GM21576 (cell line): ENCODE measurements at regions not wholly inside any gene's neighbourhood (a gene's known extent, or its start where the extent isn't known, plus 50 kb on each side); places are given as distances from the start of the nearest gene placed in this dataset.

Source experiments
- ATAC-seq: cut with Tn5 transposase; IDR thresholded peaks from one replicate; pipeline ENCODE4 v1.9.1; 2021; ENCODE audit warnings: mild to moderate bottlenecking, moderate library complexity; ENCODE audit not compliant: unreplicated experiment

DNA sequence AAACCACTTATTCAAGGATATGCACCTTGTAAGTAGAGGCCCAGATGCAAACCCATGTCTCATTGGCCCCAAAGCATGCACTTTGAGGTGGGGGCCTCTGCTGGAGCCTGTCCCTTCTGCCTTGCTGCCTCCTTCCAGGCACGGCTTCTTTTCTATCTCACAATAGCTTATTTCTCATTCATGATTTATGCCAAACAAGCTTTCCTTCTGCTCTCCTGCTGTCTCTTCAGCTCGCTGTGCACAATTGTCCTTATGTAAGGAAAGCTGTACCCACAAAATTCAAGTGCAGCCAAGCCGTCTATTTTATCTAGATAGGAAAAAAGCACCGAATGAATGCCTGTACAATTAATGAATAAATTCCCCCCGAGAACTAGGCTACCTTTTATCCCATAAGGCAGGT, 124.8 kb upstream of the PACRGL start:
- no peak for ATAC-seq

GRCh38 chr4:20576861-20577260, 123.4 kb upstream of the PACRGL start:
- ATAC-seq: no peak

DNA sequence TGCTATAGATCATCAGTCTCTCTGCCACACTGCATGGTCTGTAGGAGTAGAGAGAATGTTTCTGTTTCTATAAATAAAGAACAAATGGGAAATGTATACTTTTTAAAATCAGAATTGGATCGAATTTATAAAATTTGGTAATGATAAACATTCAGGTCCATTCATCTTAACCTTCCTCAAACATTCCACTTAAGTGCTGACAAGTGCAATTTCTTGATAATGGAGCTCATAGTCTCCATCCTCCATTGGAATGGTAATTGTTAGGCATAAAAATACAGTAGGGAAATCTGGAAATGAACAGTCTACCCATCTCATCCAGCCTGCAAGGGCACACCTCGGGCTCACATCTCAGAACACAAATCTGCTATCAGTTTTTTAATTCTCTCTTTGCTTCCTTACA, 122.6 kb upstream of the PACRGL start:
- ATAC-seq: no peak

DNA sequence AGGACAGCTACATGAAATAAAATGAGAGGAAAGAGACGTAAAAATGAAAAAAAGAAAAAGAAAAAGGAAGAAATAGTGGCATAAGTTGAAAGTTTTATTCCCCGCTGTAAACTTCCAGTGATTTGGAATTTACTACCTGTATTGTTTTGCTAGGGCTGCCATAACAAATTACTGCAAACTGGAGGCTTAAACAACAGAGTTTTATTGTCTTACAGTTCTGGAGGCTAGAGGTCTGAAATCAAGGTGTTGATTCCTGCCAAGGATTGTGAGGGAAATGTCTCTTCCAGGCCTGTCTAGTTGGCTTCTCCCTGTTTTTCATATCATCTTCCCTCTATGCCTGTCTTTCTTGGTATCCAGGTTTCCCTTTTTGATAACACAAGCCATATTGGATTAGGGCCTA, 119.4 kb upstream of the PACRGL start:
- ATAC-seq: no peak

DNA sequence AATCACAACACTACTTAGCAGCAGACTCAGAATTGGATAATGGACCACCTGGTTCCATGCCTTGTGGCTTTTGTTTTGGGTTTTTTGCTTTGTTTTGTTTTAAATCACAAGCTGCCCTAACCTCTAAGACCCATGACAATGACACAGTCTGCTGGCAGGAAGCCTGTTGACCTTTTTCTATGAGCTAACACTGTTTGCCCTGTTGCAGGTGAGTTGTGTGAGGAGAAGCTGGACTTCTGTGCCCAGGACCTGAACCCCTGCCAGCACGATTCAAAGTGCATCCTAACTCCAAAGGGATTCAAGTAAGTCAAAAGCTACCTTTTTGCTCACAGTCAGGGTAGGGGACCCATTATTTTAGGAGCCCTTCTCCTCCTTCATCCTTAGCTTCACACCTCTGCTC, 110.8 kb upstream of the PACRGL start:
- no peak for ATAC-seq

DNA sequence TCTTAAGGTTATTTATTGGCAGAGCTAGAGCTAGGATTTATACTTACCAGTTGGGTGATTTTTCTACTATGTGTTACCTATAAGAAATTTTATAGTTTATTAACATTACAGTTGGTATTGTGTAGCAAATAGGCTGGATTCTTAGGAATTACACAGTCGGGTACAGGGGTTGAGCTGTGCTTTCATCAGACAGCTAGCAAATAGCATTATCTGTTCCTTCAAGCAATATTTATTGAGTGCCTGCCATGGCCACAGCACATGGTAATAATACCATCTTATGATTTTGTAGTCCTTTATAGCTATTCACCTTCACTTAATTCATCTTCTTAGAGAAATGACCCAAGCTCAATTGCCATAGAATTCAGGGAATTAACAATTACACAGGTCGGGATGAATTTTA, 109.4 kb upstream of the PACRGL start:
- ATAC-seq: no peak

DNA sequence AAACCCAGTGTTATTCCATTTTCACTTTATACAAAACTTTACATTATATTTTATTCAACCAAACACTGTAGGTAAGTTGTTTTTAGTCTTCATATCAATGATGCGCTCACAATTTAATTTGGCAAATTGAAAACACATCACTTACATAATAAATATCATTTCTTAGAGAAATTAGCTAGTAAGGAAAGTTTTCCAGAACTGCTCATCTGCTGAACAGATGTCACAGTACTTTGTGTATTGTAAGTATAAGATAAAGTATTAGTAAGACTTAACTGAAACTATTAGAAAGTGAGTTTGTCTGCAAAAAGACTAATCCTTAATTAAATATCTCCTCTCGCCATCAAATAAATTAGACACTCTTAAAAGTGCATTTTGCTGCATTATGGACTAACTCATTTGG, 108.7 kb upstream of the PACRGL start:
- no peak for ATAC-seq

DNA sequence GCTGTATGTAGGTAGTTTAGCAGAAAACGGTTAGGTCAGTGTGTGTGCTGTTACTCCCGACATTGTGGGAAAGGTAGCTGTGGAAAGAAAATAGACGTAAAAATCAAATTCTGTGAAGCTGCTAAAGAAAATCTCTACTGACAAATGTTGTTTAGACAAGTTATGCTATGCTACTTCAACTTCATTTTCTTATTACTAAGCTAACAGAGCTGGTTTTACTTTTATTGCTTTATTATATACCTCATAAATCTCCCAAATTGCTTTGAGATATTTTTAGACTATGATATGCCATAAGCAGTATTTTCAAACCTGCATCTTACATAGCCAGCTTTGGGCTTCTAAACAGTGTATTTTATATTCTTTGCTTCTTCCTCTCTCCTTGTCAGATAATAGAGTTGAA, 108.2 kb upstream of the PACRGL start:
- ATAC-seq: no peak

- ATAC-seq: no peak
These were observed 107.6 kb upstream of the PACRGL start for GRCh38 chr4:20592663-20593062.

GRCh38 chr4:20598626-20599025, 101.6 kb upstream of the PACRGL start:
- no peak for ATAC-seq

DNA sequence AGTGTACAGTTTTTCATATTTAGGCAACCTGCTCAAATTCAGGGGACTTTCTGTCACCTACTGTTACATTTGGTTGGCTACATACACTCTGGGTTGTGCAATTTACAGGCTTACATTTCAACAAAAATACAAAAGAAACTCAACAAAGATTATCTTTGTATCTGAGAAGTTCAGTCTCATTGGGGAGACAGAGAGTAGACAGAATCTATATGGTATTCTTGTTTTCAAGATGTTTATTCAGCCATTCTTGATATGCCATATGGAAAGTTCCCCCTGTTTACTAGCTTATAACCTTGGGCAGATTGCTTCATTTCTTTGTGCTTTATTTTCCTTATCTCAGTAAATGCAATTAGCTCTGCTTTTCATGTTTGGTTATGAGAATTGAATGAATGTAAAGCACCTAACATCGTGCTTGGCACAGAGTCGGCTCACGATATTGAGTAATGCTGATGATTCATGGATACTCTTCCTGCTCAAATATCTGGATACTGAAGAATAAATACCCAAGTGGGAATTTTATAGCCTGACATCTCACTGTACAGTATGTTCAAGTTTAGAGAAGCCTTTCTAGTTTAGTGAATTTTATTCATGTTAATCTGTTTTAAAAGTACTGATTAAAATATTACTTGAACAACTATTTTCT, 96.5 kb upstream of the PACRGL start:
- no peak for ATAC-seq

DNA sequence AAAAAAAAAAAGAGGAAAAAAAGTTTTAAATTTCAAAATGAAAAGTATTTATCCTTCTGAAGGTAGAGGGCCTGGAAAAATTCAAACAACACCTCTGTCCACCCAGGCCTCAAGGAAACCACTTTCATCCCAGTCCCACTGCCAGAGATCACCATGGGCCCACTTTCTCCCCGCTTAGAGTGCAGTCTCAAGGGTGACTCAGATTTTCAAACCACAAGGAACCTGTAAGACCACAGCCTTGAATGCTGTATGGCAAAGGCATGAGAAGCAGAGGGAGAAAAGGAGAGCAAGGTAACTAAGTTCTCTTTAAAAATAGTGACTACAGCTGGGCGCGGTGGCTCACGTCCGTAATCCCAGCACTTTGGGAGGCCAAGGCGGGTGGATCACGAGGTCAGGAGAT, 87.9 kb upstream of the PACRGL start:
- ATAC-seq: no peak

GRCh38 chr4:20614816-20615215, 85.4 kb upstream of the PACRGL start:
- ATAC-seq: no peak

GRCh38 chr4:20615486-20616260, 84.6 kb upstream of the PACRGL start:
- ATAC-seq: no peak

DNA sequence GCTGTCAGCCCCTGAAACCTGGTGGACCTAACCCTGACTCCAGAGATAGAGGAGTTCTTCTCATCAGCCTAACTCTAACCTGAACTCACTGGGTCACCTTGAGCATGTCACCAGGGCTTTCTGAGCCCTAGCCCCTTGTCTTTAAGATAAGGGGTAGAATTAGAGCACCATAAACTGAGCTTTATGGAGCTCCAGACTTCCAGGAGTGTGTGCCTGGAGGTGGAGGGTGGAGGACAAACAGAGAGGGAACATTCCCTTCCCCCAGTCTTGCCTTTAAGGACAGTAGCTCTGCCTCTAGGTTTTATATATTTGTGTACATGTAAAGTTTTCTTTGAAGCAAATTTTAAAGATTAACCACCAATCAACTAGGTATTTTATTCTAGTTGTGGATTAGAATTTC, 83.9 kb upstream of the PACRGL start:
- ATAC-seq: no peak

- ATAC-seq: no peak
These were observed 83.4 kb upstream of the PACRGL start for GRCh38 chr4:20616848-20617247.

DNA sequence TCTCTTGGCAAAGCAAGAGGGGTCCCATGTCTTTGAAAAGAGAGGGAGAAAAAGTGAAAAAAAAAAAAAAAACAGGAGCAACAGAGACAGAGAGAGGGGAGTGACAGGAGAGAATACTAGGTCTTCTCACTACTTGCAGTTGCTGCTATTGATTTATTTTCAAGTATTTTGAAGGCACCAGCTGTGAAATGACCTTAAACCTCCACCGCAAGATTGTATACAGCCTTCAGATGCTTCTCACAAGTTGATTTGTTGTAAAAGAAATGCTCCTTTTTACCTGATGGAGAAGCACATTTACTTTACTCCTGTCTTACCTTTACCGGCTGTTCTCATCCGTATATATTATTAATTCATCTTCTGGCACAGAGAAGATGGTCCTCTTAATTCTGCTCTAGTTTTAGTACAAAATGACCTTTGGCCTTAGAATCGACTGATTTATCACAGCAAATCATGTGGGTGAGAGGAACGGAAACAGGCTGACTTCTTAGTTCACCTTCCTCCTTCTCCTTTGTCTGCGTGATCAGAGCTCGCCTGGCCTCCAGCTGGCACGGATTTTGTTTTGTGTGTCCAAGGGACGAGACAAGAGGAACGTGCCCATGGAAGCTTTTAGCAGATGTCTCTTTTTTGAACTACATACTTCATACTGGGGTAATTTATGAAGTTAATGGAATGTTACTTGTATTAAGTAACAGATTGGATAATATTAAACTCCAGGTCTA, 82.4 kb upstream of the PACRGL start:
- ATAC-seq: no peak

DNA sequence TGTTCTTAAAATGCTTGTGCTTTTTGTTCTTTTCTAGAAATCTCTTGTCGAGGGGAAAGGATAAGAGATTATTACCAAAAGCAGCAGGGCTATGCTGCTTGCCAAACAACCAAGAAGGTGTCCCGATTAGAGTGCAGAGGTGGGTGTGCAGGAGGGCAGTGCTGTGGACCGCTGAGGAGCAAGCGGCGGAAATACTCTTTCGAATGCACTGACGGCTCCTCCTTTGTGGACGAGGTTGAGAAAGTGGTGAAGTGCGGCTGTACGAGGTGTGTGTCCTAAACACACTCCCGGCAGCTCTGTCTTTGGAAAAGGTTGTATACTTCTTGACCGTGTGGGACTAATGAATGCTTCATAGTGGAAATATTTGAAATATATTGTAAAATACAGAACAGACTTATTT, 81.5 kb upstream of the PACRGL start:
- no peak for ATAC-seq

DNA sequence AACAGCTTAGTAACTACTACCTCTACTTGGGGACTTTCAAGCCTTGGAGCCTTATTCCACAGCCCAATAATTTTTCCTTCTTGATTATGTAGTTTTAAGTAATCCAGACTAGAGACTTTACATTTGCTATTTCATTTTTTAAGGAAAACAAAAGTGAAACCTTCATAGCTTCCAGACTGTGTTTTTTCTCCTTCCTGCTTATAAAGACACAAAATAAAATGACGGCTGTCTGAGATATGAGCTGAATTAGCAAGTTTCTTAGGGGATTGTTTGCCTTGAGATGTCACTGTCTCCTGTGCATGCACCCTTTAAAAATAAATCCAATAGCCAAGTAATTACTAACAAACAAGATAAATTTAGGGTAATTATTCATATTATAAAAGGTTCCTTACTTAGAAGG, 78.8 kb upstream of the PACRGL start:
- no peak for ATAC-seq

DNA sequence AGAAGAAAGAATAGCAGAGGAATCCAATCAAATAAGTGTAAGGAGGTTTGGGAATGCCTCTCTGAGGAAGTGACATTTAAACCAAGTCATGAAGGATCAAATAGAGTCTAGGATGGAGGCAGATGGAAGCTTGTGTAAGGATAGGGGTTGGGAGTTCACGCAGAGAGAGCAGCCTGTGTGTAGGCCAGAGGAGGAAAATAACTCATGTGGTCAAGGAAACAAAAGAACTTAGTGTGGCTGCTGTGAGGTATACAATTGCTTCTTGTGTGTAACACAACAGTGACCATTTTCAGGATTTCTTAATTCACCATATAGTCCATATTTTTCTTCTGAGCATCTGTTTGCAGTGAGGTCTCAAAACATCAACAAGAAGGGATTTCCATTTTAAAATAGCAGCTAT, 77.6 kb upstream of the PACRGL start:
- no peak for ATAC-seq

DNA sequence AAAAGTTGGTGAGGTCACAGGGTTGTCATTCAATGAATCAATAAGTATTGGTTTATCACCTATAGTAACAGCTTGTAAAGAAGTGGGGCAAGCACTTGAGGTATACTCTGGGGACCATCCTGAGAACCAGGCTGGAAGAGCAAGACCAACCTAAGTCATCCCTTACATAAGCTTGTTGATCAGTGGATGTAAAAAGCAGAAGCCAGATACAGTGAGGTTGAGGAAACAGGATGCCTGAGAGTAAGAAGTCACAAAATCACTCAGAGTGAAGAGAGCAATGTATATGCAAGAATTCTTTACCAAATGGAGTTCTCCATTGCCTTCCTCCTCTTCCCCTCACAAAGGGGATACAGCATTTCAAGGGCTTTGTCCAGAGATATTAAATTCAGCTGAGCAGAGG, 76.3 kb upstream of the PACRGL start:
- ATAC-seq: no peak

DNA sequence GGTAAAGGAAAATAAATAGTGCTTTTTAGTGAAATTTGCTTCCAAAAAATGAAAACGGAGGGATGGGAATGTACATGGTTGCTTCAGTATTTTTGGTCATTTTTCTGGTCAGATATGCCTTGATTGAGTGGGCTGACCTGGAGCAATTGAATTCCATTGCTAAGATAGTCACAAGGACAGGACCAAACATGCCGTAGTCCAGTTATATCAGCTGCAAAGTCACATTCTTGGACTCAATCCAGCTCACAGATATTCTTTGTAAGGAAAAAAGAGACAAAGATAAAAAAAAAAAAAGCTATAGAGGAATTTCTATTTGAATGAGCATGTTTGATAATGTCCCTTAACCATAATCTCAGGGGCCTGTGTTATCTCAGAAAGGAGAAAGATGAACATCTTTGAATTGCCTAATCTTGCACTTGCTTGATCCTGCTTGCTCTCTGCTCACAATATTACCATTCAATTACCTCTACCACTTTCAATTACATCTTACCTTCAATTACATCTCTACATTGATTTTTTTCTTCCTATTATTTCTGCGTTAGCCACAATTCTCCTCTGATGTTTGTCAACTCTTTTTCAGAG, 75.4 kb upstream of the PACRGL start:
- no peak for ATAC-seq
